ENCODE measurements at regions not wholly inside any gene's neighbourhood (a gene's known extent, or its start where the extent isn't known, plus 50 kb on each side); places are given as distances from the start of the nearest gene placed in this dataset.
"Not testable (repeated sequence)": the region's sequence is repeated elsewhere in the genome, so short reads cannot be mapped to it uniquely, and the experiment has no call there.

DNA sequence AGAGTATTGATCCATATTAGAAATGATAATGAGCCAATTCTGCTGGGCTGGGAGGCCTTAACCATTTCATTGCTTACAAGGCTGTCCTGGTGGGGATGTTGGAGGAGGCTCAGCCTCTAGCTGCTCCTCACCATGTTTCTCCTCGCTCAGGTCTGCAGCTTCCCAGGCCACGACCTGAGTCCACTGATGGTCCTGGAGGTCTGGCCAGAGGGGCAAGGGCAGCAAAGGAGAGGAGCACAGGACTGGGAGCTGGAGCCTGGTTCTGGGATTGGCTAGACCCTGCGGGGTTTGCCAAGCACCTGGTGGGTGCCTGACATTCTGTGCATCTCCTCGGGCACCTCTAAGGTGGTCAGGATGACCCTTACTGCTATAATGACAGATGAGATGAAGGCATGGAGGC lies 92.6 kb downstream of the KIF26A start:
- no peak for DNase-seq (ENCODE audit: low read depth)

DNA sequence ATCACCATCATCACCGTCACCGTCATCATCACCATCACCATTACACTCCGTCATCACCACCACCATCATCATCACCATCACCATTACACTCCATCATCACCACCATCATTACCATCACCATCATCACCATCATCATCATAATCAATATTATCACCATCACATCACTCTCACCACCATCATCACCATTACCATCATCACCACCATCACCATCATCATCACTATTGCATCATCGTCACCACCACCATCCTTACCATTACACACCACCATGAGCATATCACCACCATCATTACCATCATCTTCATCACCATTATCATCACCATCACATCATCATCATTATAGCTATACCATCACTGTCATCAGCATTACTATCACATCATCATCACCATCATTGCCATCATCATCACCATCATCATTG lies 93.7 kb downstream of the KIF26A start:
- DNase-seq (ENCODE audit: low read depth) = no peak

DNA sequence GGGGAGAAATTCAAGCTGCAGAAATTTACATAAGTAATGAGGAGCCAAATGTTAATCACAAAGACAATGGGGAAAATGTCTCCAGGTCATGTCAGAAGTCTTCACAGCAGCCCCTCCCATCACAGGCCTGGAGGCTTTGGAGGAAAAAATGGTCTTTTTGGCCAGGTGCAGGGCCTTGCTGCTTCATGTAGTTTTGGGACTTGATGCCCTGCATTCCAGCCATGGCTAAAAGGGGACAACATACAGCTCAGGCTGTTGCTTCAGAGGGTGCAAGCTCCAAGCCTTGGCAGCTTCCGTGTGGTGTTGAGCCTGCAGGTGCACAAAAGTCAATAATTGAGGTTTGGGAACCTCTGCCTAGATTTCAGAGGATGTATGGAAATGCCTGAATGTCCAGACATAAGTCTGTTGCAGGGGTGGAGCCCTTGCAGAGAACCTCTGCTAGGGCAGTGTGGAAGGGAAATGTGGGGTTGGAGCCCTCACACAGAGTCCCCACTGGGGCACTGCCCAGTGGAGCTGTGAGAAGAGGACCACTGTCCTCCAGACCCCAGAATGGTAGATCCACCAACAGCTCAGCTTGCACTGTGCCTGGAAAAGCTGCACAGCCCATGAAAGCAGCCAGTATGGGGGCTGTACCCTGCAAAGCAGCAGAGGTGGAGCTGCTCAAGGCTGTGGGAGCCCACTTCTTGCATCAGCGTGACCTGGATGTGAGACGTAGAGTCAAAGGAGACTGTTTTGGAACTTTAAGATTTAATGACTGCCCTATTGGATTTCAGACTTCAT lies 95.8 kb downstream of the KIF26A start:
- DNase-seq (ENCODE audit: low read depth) = not testable (repeated sequence)

DNA sequence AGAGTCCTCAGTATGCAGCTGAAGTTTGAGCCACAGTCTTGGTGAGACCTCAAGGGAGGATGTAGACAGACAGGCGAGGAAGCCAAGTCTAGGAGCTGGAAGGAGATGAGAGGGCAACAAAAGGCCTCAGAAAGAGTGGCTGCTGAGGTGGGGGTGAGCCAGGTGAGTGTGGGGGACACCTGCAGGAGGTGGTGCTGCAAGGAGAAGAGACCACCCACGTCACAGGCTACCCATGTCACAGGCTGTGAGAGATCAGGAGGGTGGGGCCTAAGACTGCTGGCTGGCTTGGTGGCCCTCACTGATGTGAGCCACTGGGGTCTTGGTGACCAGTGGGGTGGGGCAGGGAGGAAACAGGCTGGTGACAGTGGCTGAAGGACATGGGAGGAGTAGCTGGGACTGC lies 97.3 kb downstream of the KIF26A start:
- no peak for DNase-seq (ENCODE audit: low read depth)

DNA sequence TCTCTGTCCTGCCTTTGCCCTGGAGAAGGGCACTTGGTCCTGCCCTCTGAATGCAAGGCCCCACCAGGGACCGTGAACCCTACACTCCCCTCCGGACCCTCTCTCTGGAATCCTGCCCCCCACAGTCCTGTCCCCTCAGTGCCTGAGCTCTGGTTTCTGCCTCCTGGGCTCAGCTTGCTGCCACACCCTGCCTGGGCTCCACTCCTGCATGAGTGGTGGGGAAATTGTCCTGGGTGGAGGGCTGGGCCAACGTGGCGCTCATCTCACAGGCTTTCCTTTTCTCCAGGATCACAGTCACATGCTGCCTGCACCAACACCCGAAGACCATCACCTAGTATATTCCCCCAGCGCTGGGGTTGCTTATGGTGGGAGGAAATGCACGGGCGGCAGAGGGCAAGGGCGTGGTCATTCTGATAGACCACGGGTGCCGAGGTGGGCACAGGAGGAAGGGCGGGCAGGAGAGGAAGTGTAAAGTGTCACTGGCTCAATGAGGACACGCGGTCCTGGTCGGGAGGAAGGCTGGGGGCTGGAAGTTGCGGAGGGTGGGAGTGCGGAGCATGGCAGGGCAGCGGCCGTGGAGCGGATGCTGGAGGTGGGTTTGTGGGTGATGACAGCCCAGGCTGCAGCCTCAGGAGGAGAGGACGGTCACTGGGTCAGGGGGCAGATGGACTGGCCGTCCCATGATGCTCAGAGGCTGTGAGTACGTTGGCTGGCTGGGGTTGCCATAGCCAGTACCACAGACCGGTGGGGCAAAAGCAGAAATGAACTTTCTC lies 99.5 kb downstream of the KIF26A start:
- DNase-seq (ENCODE audit: low read depth) = no peak

DNA sequence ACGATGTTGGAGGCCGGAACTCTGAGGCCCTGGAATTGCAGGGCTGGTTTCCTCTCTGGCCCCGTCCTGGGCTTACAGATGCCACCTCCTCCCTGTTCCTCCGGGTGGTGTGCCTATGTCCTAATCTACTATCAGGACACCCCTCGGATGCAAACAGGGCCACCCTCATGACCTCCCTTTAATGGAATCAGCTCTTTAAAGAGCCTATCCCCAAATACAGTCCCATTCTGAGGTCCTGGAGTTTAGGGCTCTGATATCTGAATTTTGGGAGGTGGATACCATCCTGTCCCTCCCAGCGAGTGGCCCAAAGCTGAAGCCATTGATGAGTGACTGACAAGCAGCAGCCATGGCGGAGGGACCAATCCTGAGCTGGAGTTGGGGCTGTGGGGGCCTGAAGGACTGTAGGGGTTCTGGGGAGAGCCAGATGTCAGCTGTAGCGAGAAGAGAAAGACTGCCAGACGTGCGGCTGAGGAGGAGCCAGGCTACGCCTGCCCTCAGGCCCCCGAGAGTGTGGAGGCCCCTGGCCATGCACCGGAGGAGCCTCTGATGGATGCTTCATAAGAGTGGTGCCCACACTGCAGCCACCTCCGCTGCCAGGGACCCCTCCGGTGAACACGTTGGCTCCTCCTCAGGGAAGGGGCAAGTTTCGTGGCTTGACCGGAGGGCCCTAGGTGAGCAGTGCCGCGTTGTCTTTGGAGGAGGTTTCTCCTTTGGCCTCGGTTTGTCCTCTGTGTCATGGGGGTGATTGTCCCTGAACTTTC lies 100.2 kb downstream of the KIF26A start:
- DNase-seq (ENCODE audit: low read depth) = no peak

DNA sequence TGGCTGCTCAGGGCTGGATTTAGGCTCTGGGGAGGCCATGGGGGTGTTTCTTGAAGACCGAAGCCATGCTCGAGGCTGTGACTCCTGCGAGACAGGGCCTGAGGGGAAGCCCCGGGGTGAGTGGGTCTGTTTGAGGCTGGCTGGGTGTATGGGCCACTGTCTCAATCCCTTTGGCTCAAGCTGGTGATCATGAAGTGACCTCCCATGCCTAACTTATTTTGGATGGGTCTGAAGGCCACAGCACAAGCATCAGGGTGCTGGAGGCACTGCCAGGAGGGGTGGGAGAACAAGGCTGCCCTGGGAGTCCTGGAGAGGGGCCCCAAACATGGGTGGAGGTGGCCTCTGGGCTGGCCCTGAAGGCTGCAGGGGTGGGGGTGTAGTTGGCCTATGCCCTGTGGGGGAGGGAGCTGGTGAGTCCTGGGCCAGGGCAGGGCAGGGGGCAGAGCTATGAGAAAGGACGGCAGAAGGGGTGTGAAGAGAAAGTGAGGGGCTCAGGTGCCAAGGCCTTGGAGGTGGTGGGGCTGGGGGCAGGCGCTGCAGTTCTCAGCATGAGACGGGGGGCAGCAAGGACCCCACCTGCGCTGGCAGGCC lies 100.9 kb downstream of the KIF26A start:
- DNase-seq (ENCODE audit: low read depth) = no peak

DNA sequence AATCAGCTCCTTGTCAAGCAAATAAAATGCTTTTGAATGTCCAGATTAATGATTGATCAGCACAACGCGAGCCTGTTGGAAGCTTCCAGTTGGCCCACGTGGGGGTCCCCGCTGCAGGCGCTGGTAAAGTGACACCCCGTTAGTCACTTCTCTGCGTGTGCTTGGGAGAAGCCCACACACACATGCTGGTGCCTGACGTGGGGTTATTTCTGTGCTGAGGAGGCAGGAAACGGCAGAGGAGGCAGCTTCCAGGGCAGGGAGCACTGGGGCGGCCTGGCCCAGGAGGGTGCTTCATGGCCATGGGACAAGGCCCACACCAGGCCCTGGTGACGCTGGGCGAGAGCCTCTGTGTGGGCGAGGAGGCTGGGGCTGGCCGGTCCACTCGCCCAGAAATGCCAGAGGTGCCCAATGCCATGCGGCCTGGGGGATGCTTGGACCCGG lies 101.5 kb downstream of the KIF26A start:
- DNase-seq (ENCODE audit: low read depth) = no peak

DNA sequence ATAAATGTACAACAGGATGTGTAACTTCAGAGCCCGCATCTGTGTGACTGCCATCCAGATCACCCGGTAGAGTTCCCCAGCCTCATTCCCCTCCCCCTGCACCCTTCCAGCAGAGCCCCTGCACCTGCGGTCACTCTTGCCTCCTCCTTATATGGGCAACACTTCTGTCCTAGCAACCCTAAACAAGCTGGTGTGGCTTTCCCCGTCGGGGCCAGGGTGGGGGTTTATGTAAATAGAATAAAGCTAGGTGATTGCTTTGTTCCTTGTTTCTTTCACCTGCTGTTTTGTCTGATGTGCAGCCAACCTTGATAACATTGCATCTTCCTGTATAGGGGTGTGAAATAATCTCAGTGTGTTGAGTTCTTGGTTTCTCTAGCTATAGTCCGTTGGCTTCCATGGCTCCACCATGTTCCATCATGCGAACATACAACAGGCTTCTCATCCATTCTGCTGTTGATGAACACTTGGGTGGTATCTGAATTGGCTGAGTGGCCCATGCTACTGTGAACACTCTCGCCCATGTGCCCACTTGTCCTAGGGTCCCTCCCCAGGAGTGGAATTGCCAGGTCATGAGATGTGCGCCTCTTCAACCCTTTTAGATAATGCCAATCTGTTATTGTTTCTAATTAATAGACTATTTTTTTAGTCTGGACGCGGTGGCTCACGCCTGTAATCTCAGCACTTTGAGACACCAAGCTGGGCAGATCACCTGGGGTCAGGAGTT lies 102.2 kb downstream of the KIF26A start:
- DNase-seq (ENCODE audit: low read depth) = no peak

DNA sequence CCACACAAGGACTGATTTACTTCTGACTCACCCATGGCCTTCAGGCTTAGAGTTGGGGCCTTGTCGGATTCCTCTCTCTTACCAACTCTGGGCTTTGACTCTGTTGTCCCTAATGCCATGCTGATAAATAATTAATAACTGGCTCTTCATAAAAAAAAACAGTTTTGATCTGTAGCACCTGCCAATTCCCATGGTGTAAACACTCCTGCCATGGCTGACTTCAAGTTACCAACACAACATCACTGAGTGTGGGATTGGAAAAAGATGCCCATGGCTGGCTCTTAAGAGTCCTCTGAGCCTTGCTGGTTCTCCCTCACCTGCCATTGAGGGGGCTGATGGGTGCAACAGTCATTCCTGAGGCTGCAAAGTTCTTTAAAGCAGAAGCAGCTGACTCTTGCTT lies 104.8 kb downstream of the KIF26A start:
- DNase-seq (ENCODE audit: low read depth) = no peak

DNA sequence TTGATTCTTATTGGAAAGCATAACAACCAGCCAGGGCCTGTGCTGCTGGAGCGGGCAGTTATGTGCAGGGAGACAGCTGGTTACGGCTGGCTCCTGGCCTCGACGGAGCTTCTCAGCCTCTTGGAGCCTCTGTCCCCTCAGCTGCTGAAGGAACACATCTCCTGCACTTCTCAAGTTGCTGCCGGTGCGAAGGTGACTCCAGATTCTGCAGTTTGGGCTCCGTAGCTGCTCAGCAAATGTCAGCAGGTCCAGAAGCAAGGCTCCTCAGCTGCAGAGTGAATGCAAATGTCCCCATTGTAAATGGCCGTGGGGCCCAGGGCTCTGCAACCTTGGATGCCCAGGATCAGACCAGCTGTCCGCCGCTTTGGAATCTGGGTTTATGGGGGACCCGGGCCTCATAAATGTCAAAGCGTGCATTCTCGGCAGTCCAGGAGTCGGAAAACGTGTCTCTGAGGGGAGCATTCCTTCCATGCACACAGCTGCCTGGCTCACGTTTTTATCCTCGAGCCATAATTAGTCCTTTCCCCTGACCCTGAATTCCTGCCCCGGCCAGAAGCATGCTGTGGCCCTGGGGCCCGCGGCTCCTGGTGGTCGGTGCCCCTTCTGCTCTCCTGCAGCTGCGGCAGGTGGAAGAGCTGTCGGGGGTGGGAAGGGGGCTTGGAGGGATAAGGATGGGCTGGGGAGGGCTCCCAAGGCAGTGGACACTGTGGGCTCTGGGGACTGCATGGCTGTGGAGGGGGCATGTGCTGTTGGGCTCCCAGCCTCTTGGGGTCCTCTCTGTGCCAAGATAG lies 106.0 kb downstream of the KIF26A start:
- no peak for DNase-seq (ENCODE audit: low read depth)

DNA sequence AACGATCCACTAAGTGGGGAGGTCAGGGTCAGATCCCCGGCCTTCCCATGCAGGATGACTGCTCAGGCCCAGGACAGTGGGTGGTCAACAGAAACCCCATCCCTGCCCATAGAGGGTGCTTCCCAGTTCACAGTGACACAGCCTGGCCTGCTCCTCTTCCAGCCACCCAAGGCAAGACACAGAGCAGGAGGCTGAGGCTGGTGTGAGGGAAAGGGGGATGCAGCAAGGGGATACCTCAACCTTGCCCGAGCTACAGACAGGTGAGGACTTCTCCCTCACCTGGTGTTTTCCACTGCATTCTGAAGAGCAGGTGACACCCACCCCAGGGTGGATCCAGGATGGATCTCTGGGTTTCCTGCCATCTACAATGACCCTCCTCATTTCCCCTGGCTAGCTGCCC lies 106.7 kb downstream of the KIF26A start:
- DNase-seq (ENCODE audit: low read depth) = no peak

DNA sequence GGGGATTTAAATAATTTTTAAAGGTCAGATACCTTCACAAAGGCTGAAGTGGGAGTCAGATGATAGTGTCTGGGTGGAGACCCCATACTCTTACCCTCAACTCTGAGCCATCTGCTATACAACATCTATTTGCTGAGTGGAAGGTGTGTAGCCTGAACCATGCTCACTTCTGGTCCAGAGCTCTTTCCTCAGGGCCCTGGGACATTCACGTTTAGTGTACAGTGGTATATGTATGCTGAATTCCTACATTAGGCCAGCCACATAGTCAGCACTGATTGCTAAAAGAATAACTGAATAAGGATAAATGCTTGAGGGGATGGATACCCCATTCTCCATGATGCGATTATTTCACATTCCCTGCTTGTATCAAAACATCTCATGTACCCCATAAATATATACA lies 107.3 kb downstream of the KIF26A start:
- DNase-seq (ENCODE audit: low read depth) = no peak

DNA sequence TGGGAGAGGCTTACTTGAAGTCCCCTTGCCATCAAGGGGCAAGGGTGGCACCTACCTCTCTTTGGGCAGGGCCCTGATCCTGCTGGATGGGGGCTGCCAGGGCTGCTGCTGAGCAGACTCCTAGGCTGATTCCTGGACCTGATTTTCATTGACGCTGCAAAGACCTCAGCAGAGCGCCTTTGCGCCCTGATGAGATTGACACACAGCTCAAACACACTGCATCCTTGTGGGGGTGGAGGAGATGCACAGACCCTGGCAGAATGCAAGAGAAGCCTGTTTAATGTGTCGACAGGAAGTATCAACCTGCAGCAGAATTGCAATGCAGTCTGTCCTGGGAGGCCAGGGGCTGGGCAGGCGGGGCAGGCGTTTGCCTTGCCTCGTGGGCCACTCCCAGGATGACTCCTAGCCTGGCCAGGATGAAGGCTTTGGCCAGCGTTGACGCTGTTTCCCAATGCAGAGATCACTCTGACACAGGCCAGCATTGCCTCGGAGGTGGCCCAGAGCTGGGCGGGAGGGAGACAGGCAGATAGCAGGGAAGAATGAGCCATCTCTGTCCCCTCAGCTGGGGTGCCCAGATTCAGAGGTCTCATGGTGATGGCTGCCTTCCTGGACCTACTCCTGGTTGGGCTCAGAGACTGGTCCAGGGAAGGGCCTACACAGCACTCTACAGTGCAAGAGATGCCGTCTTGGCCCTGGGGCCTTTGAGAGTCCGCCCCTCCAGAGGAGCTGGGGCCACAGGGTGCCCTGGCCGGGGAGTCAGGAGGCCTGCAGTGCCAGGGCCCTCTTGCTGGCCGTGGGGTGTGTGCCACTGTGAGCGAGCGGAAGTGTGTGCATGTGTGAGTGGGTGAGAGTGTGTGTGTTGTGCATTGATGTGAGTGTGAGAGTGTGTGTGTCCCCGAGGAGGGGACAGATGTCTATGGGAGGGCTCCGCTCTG lies 108.3 kb downstream of the KIF26A start:
- DNase-seq (ENCODE audit: low read depth) = no peak

DNA sequence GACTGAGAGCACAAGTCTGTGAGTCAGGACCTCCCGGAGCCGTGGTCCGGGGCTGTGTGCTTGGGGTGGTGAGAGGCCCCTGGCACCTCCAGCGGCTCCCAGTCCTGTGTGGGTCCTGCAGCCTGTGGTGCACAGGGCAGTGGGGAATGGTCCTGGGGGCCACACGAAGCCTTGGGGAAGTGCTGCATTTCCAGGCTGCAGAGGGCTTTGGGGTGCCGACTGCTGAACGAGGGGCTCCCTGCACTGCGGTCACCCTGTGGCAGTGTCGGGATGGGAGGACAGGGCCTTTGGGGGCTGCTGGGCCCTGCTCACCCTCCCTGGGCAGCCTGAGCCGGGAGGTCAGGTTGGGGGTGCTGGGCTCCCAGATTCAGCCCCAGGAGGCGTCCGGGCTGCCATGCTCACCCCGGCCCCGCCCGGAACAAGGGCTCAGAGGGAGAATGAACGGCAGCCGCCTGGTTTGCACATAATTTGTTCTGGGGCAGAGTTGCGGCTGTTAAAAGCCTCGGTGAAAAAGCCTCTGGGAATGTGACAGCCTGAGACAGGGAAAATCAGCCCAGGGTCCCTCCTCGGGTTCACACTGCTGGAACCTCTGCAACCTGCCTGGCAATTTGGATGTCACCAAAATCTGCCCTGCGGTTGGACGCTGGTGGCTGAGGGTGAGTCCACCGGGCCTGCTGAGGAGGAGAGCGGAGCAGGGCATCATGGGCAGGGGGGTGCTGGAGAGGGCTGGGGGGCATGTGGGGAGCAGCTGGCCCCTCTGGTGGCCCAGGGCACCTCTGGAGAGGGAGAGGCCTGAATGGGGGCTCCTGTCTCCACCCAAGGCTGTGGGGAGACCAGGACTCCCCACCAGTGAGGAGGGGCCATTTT lies 109.2 kb downstream of the KIF26A start:
- DNase-seq (ENCODE audit: low read depth) = no peak

DNA sequence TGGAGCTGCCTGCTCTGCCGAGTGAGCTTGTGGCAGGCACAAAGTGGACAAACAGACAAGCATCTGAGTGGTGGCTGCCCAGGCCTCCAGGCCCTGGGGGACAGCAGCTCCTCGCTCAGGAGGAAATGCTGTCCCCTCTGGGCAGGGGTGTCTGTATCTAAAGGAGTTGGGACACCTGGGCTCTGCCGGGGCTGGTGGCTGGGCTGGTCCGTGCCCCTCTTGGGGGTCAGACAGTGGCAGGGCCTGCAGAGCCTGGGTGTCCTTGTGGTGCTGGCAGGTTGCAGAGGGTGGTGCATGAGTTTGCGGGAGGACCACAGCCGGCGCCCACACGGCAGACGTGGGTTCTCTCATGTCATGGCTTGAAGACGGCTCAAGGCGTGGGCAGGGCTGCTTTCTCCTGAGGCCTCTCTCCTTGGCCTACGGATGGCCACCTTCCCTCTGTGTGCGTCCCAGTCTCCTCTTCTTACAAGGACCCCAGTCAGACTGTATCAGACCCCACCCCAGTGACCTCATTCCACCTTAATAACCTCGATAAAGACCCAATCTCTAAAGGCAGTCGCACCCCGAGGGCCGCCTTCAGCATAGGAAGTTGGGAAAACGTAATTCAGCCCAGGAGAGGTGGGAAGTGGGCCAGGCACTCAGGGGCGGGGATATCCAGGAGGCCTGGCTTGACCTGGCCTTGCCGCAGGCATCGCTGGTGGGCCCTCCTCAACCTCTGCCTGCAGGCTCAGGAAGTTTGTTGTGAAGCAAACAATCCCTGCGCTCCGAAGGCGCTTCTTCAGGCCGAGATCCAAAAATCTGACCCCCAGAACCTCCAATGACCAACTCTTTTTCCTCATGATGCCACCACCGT lies 110.0 kb downstream of the KIF26A start:
- no peak for DNase-seq (ENCODE audit: low read depth)

DNA sequence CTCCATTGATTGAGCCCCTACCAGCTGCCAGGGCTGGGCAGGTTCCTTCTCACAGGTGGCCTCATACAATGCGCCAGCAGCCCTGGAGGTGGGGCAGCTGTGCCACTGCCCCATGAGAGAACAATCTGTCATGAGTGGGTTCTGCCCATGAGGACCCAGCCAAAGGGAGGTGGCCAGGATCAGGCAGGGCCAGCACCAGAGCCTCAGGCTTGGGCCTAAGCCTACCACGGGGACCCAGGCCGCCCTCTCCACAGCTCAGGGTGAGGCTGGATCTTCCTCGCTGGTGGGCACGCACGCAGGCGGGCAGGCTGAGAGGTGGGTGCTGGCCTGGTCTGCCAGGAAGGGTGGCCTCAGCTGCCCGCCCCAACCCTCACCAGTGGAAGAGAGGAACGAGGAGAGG lies 110.7 kb downstream of the KIF26A start:
- DNase-seq (ENCODE audit: low read depth) = no peak
